GM23248 (cell line): ENCODE measurements at regions not wholly inside any gene's neighbourhood (a gene's known extent, or its start where the extent isn't known, plus 50 kb on each side); places are given as distances from the start of the nearest gene placed in this dataset.

Experiments used
- EZH2 ChIP-seq: fragments of 200-600 bp; sonication (generic); IDR thresholded peaks from 2 replicates; pipeline ENCODE4 v1.6.1; 2018; ENCODE audit warnings: antibody characterized with exemption, mild to moderate bottlenecking; ENCODE audit not compliant: insufficient read depth, poor library complexity, severe bottlenecking
- EZH2phosphoT487 ChIP-seq: fragments of 200-600 bp; sonication (generic); IDR thresholded peaks from 2 replicates; pipeline ENCODE4 v1.6.1; 2018; ENCODE audit warnings: antibody characterized with exemption, moderate library complexity, mild to moderate bottlenecking, low read depth; ENCODE audit not compliant: insufficient read depth

GRCh38 chr2:166545473-166545872 lies 51.4 kb upstream of the SCN7A start:
- TF ChIP-seq EZH2phosphoT487 (no peak), EZH2 (no peak)
